Kidney epithelial cell (primary cell): ENCODE measurements at regions not wholly inside any gene's neighbourhood (a gene's known extent, or its start where the extent isn't known, plus 50 kb on each side); places are given as distances from the start of the nearest gene placed in this dataset.

ENCODE experiments used
- DNase-seq: peaks from one replicate; pipeline ENCODE4 v3.0.0-alpha.2; 2010; ENCODE audit warnings: low read depth
- H3K27me3 ChIP-seq: 2 replicates; pipeline ENCODE4 v1.6.0; 2011; ENCODE audit warnings: low read length; ENCODE audit not compliant: control insufficient read depth, insufficient read depth
- H3K36me3 ChIP-seq: 2 replicates; pipeline ENCODE4 v1.5.1; 2011; ENCODE audit warnings: low read length; ENCODE audit not compliant: control insufficient read depth, insufficient read depth
- H3K4me3 ChIP-seq: 2 replicates; pipeline ENCODE4 v1.5.1; 2011; ENCODE audit warnings: low read depth, mild to moderate bottlenecking, control low read depth, low read length
- TF ChIP-seq, protein P1 (sequence below): IDR thresholded peaks from 2 replicates; pipeline ENCODE4 v1.5.1; 2011; ENCODE audit warnings: mild to moderate bottlenecking, moderate library complexity, low read length, control low read depth, inconsistent platforms; ENCODE audit not compliant: insufficient read depth, poor library complexity, severe bottlenecking

GRCh38 chr6:169921217-169921616 is 169.8 kb downstream of the ERMARD start:
- no peak overlapping the region for H3K4me3 ChIP-seq
- TF ChIP-seq, protein P1, sequence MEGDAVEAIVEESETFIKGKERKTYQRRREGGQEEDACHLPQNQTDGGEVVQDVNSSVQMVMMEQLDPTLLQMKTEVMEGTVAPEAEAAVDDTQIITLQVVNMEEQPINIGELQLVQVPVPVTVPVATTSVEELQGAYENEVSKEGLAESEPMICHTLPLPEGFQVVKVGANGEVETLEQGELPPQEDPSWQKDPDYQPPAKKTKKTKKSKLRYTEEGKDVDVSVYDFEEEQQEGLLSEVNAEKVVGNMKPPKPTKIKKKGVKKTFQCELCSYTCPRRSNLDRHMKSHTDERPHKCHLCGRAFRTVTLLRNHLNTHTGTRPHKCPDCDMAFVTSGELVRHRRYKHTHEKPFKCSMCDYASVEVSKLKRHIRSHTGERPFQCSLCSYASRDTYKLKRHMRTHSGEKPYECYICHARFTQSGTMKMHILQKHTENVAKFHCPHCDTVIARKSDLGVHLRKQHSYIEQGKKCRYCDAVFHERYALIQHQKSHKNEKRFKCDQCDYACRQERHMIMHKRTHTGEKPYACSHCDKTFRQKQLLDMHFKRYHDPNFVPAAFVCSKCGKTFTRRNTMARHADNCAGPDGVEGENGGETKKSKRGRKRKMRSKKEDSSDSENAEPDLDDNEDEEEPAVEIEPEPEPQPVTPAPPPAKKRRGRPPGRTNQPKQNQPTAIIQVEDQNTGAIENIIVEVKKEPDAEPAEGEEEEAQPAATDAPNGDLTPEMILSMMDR = no peak
- H3K27me3 ChIP-seq = peaks cover 6% of the 10 kb centered on the region
- no peak for DNase-seq
- no peaks in the 10 kb centered on the region for H3K36me3 ChIP-seq

- TF ChIP-seq, protein P1 = no peak
- no peak for DNase-seq
Measured at GRCh38 chr6:169920359-169921020, 169.1 kb downstream of the ERMARD start.

GRCh38 chr6:169918954-169919549 is 167.6 kb downstream of the ERMARD start:
- peaks cover 3% of the 10 kb centered on the region for H3K27me3 ChIP-seq
- TF ChIP-seq, protein P1 = no peak
- no peak overlapping the region for H3K4me3 ChIP-seq
- DNase-seq = no peak
- no peaks in the 10 kb centered on the region for H3K36me3 ChIP-seq

More at GRCh38 chr6:169920359-169921020, 169.1 kb downstream of the ERMARD start:
- Histone ChIP-seq H3K27me3 (peaks cover 4% of the 10 kb centered on the region), H3K36me3 (no peaks in the 10 kb centered on the region), H3K4me3 (no peak overlapping the region)

GRCh38 chr6:169918239-169918953 is 167.0 kb downstream of the ERMARD start:
- TF ChIP-seq, protein P1 = no peak

GRCh38 chr6:169917153-169917552 is 165.7 kb downstream of the ERMARD start:
- no peak for DNase-seq
- Histone ChIP-seq H3K27me3 (peaks cover 3% of the 10 kb centered on the region), H3K36me3 (no peaks in the 10 kb centered on the region), H3K4me3 (no peak overlapping the region)
- TF ChIP-seq, protein P1 = no peak

More at GRCh38 chr6:169918239-169918953, 167.0 kb downstream of the ERMARD start:
- H3K4me3 ChIP-seq = no peak overlapping the region
- H3K27me3 ChIP-seq = peaks cover 3% of the 10 kb centered on the region
- no peaks in the 10 kb centered on the region for H3K36me3 ChIP-seq
- no peak for DNase-seq
